ENCODE measurements at regions not wholly inside any gene's neighbourhood (a gene's known extent, or its start where the extent isn't known, plus 50 kb on each side); places are given as distances from the start of the nearest gene placed in this dataset.
"Not testable (repeated sequence)": the region's sequence is repeated elsewhere in the genome, so short reads cannot be mapped to it uniquely, and the experiment has no call there.

DNA sequence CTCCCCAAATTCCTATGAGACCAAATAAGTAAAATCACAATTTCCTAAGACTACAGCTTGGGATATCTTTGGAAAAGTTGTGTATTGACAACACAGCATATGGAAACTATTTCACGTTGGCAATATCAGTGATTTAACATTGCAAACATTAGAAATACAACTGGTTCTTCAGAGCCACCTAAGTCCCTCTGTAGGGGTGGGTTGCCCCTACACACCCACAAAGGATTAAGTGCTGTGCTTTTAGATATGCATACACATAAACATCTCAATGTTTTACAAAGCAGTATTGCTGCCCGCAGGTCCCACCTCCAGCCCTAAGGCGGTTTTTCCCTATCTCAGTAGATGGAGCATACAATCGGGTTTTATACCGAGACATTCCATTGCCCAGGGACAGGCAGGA lies 66.0 kb upstream of the DEFB108B start:
- H3K27me3 ChIP-seq (ENCODE audit: control insufficient read depth, insufficient read depth, low read length); H3K9me3 ChIP-seq (ENCODE audit: control insufficient read depth, insufficient read depth, low read depth, low read length); H3K4me3 ChIP-seq (ENCODE audit: low read depth, low read length); H3K36me3 ChIP-seq (ENCODE audit: control insufficient read depth, insufficient read depth, low read length): not testable (repeated sequence)
- peak overlapping the region; percentile 5; the same call in 1 of the 2 replicates for H3K27ac ChIP-seq (ENCODE audit: low read depth, low read length)
- H3K4me1 ChIP-seq (ENCODE audit: control insufficient read depth, insufficient read depth, low read length): peaks cover 28% of the 10 kb centered on the region
- H3K9ac ChIP-seq (ENCODE audit: low read length): peak overlapping the region; percentile 51

GRCh38 chr11:71772193-71772592 lies 60.8 kb upstream of the DEFB108B start:
- not testable (repeated sequence) for H3K9me3 ChIP-seq (ENCODE audit: control insufficient read depth, insufficient read depth, low read depth, low read length); H3K36me3 ChIP-seq (ENCODE audit: control insufficient read depth, insufficient read depth, low read length); H3K27me3 ChIP-seq (ENCODE audit: control insufficient read depth, insufficient read depth, low read length); H3K27ac ChIP-seq (ENCODE audit: low read depth, low read length); H3K9ac ChIP-seq (ENCODE audit: low read length); H3K4me3 ChIP-seq (ENCODE audit: low read depth, low read length)
- peaks cover 13% of the 10 kb centered on the region; the same call in 1 of the 2 replicates for H3K4me1 ChIP-seq (ENCODE audit: control insufficient read depth, insufficient read depth, low read length)

DNA sequence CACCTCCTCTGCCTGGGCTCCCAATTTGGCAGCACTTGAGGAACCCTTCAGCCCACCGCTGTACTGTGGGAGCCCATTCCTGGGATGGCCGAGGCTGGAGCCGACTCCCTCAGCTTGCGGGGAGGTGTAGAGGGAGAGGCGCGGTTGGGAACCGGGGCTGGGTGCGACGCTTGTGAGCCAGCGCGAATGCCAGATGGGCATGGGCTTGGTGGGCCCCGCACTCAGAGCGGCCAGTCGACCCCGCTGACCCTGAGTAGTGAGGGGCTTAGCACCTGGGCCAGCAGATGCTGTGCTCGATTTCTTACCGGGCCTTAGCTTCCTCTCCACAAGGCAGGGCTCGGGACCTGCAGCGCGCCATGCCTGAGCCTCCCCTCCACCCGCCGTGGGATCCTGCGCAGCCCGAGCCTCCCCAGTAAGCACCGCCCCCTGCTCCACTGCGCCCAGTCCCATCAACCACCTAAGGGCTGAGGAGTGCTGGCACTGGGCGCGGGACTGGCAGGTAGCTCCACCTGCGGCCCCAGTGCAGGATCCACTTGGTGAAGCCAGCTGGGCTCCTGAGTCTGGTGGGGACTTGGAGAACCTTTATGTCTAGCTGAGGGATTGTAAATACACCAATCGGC lies 58.3 kb upstream of the DEFB108B start:
- Histone ChIP-seq H3K4me3 (ENCODE audit: low read depth, low read length) (no peak overlapping the region), H3K27me3 (ENCODE audit: control insufficient read depth, insufficient read depth, low read length) (no peaks in the 10 kb centered on the region), H3K9ac (ENCODE audit: low read length) (no peak overlapping the region), H3K27ac (ENCODE audit: low read depth, low read length) (no peak overlapping the region), H3K9me3 (ENCODE audit: control insufficient read depth, insufficient read depth, low read depth, low read length) (no peaks in the 10 kb centered on the region), H3K4me1 (ENCODE audit: control insufficient read depth, insufficient read depth, low read length) (no peaks in the 10 kb centered on the region), H3K36me3 (ENCODE audit: control insufficient read depth, insufficient read depth, low read length) (no peaks in the 10 kb centered on the region)

GRCh38 chr11:71780116-71780515 lies 52.9 kb upstream of the DEFB108B start:
- H3K27me3 ChIP-seq (ENCODE audit: control insufficient read depth, insufficient read depth, low read length); H3K9me3 ChIP-seq (ENCODE audit: control insufficient read depth, insufficient read depth, low read depth, low read length); H3K4me1 ChIP-seq (ENCODE audit: control insufficient read depth, insufficient read depth, low read length); H3K27ac ChIP-seq (ENCODE audit: low read depth, low read length); H3K9ac ChIP-seq (ENCODE audit: low read length); H3K4me3 ChIP-seq (ENCODE audit: low read depth, low read length); H3K36me3 ChIP-seq (ENCODE audit: control insufficient read depth, insufficient read depth, low read length): not testable (repeated sequence)

GRCh38 chr11:71780771-71781170 lies 52.2 kb upstream of the DEFB108B start:
- H3K9ac ChIP-seq (ENCODE audit: low read length); H3K4me1 ChIP-seq (ENCODE audit: control insufficient read depth, insufficient read depth, low read length); H3K27ac ChIP-seq (ENCODE audit: low read depth, low read length); H3K27me3 ChIP-seq (ENCODE audit: control insufficient read depth, insufficient read depth, low read length); H3K9me3 ChIP-seq (ENCODE audit: control insufficient read depth, insufficient read depth, low read depth, low read length); H3K4me3 ChIP-seq (ENCODE audit: low read depth, low read length); H3K36me3 ChIP-seq (ENCODE audit: control insufficient read depth, insufficient read depth, low read length): not testable (repeated sequence)

GRCh38 chr11:71781491-71781890 lies 51.5 kb upstream of the DEFB108B start:
- H3K36me3 ChIP-seq (ENCODE audit: control insufficient read depth, insufficient read depth, low read length); H3K9ac ChIP-seq (ENCODE audit: low read length); H3K27ac ChIP-seq (ENCODE audit: low read depth, low read length); H3K9me3 ChIP-seq (ENCODE audit: control insufficient read depth, insufficient read depth, low read depth, low read length); H3K4me1 ChIP-seq (ENCODE audit: control insufficient read depth, insufficient read depth, low read length); H3K27me3 ChIP-seq (ENCODE audit: control insufficient read depth, insufficient read depth, low read length); H3K4me3 ChIP-seq (ENCODE audit: low read depth, low read length): not testable (repeated sequence)

- not testable (repeated sequence) for H3K4me3 ChIP-seq (ENCODE audit: low read depth, low read length); H3K27me3 ChIP-seq (ENCODE audit: control insufficient read depth, insufficient read depth, low read length); H3K9me3 ChIP-seq (ENCODE audit: control insufficient read depth, insufficient read depth, low read depth, low read length); H3K27ac ChIP-seq (ENCODE audit: low read depth, low read length); H3K4me1 ChIP-seq (ENCODE audit: control insufficient read depth, insufficient read depth, low read length); H3K9ac ChIP-seq (ENCODE audit: low read length); H3K36me3 ChIP-seq (ENCODE audit: control insufficient read depth, insufficient read depth, low read length)
These were observed 50.7 kb upstream of the DEFB108B start for GRCh38 chr11:71782229-71782861.

DNA sequence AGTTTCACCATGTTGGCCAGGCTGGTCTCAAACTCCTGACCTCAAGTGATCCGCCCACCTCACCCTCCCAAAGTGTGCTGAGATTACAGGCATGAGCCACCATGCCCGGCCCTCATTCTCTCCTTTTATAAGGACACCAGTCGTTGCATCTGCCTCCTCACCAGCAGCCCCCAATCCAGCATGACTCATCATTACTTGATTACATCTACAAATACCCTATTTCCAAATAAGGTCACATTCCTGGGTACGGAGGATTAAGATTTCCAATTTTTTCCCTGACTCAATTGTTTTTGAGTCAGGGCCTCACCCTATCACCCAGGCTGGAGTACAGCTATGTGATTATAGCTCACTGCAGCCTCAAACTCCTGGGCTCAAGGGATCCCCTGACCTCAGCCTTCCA lies 49.8 kb upstream of the DEFB108B start:
- not testable (repeated sequence) for H3K4me3 ChIP-seq (ENCODE audit: low read depth, low read length); H3K36me3 ChIP-seq (ENCODE audit: control insufficient read depth, insufficient read depth, low read length); H3K9me3 ChIP-seq (ENCODE audit: control insufficient read depth, insufficient read depth, low read depth, low read length); H3K4me1 ChIP-seq (ENCODE audit: control insufficient read depth, insufficient read depth, low read length); H3K9ac ChIP-seq (ENCODE audit: low read length); H3K27ac ChIP-seq (ENCODE audit: low read depth, low read length); H3K27me3 ChIP-seq (ENCODE audit: control insufficient read depth, insufficient read depth, low read length)

Data from HUES6 (cell line).